HCT116 (cell line): ENCODE measurements at regions not wholly inside any gene's neighbourhood (a gene's known extent, or its start where the extent isn't known, plus 50 kb on each side); places are given as distances from the start of the nearest gene placed in this dataset.

Source experiments
- ATAC-seq: fragments of 200-7000 bp; cut with Tn5 transposase; 2 replicates; pipeline ENCODE4 v1.9.1; 2020; ENCODE audit warnings: mild to moderate bottlenecking, moderate library complexity
- BruUV-seq: library from RNA; stranded (reverse); fragments of 400-500 nt; replicated peaks from 2 replicates; lab custom pipeline; 2021; lab: Mats Ljungman, UMichigan
- CTCF ChIA-PET: fragments of 300-600 bp; sonication (Branson Sonifier 250); formaldehyde crosslinking; loops from one replicate; lab custom pipeline; 2021; ENCODE audit warnings: antibody characterized with exemption; lab: Charles Lee
- POLR2A ChIA-PET: fragments of 300-600, 350-600 bp; sonication (Branson Sonifier 250); formaldehyde crosslinking; loops from one replicate; lab custom pipeline; 2021; ENCODE audit warnings: antibody characterized with exemption; lab: Charles Lee
- RAD21 ChIA-PET, 2 experiments: fragments of 300-600 bp; sonication (Branson Sonifier 250); formaldehyde crosslinking; loops; one replicate each; lab custom pipeline; 2023; ENCODE audit warnings: low total read pairs in 2 of 2; ENCODE audit not compliant: uncharacterized antibody in 2 of 2, unreplicated experiment in 2 of 2, low non-redundant PET in 1 of 2; lab: Charles Lee
- DNase-seq: peaks from one replicate; pipeline ENCODE4 v3.0.0-alpha.2; 2010; ENCODE audit warnings: low read depth, low spot score
- H2AFZ ChIP-seq: fragments of 200-600 bp; shearing (Covaris generic), sonication (generic); 2 replicates; pipeline ENCODE4 v1.6.1; 2017; ENCODE audit warnings: low read depth, mixed run types, mixed read lengths, antibody characterized with exemption, low read length; ENCODE audit not compliant: poor library complexity, severe bottlenecking
- H3K27ac ChIP-seq: 2 replicates; pipeline ENCODE4 v1.5.1; 2012; ENCODE audit warnings: low read depth, low read length
- H3K27me3 ChIP-seq: fragments of 200-600 bp; sonication (generic); 2 replicates; pipeline ENCODE4 v1.6.1; 2016; ENCODE audit warnings: mixed run types, low read length, mixed read lengths; ENCODE audit not compliant: insufficient read depth
- H3K36me3 ChIP-seq, 2 experiments: fragments of 200-500 bp in 1 of 2; fragments of 200-600 bp in 1 of 2; sonication (Bioruptor generic) in 1 of 2; sonication (generic) in 1 of 2; 2 replicates each; pipeline versions ENCODE4 v1.5.1 to v1.6.1; 2014 to 2016; ENCODE audit warnings: low read length in 2 of 2, inconsistent platforms in 1 of 2, mixed read lengths in 1 of 2, mixed run types in 1 of 2; ENCODE audit not compliant: insufficient read depth in 2 of 2, control insufficient read depth in 1 of 2
- H3K4me1 ChIP-seq, 2 experiments: fragments of 200-600 bp in 1 of 2; sonication (generic) in 1 of 2; 2 replicates each; pipeline versions ENCODE4 v1.5.1 to v1.6.1; 2012 to 2017; ENCODE audit warnings: low read length in 2 of 2, inconsistent platforms in 1 of 2, mild to moderate bottlenecking in 1 of 2, mixed read lengths in 1 of 2, mixed run types in 1 of 2, moderate library complexity in 1 of 2; ENCODE audit not compliant: insufficient read depth in 2 of 2, control insufficient read depth in 1 of 2
- H3K4me2 ChIP-seq: fragments of 200-600 bp; sonication (generic); 2 replicates; pipeline ENCODE4 v1.6.1; 2017; ENCODE audit warnings: mixed run types, low read length, mixed read lengths
- H3K4me3 ChIP-seq, 2 experiments: fragments of 200-600 bp in 1 of 2; sonication (generic) in 1 of 2; replicated peaks in 1 of 2; 2 replicates each; pipeline ENCODE4 v1.5.1; 2011 to 2016; ENCODE audit warnings: low read length in 2 of 2, control low read depth in 1 of 2, low read depth in 1 of 2, mild to moderate bottlenecking in 1 of 2, mixed read lengths in 1 of 2, mixed run types in 1 of 2
- H3K79me2 ChIP-seq: fragments of 200-600 bp; sonication (generic); 2 replicates; pipeline ENCODE4 v1.6.1; 2017; ENCODE audit warnings: mild to moderate bottlenecking, mixed run types, low read length, moderate library complexity, mixed read lengths; ENCODE audit not compliant: insufficient read depth
- H3K9ac ChIP-seq: fragments of 200-600 bp; sonication (generic); 2 replicates; pipeline ENCODE4 v1.6.1; 2016; ENCODE audit warnings: low read length, mixed read lengths
- H3K9me2 ChIP-seq: fragments of 200-600 bp; sonication (generic), shearing (Covaris generic); 2 replicates; pipeline ENCODE4 v1.6.1; 2017; ENCODE audit warnings: mixed run types, mild to moderate bottlenecking, moderate library complexity; ENCODE audit not compliant: insufficient read depth
- H3K9me3 ChIP-seq, 2 experiments: fragments of 200-500 bp in 1 of 2; fragments of 200-600 bp in 1 of 2; sonication (Bioruptor generic) in 1 of 2; sonication (generic) in 1 of 2; 2 replicates each; pipeline ENCODE4 v1.6.1; 2014 to 2017; ENCODE audit warnings: low read length in 2 of 2, mixed read lengths in 2 of 2, inconsistent platforms in 1 of 2, low read depth in 1 of 2, mild to moderate bottlenecking in 1 of 2, mixed run types in 1 of 2, moderate library complexity in 1 of 2; ENCODE audit not compliant: control insufficient read depth in 1 of 2, insufficient read depth in 1 of 2
- H4K20me1 ChIP-seq: fragments of 200-600 bp; sonication (generic), shearing (Covaris generic); 2 replicates; pipeline ENCODE4 v1.6.1; 2017; ENCODE audit warnings: mixed run types, mild to moderate bottlenecking, moderate library complexity; ENCODE audit not compliant: insufficient read depth
- CEBPB ChIP-seq: IDR thresholded peaks from 2 replicates; pipeline ENCODE4 v1.6.1; 2012; ENCODE audit warnings: low read depth
- EGR1 ChIP-seq: IDR thresholded peaks from 2 replicates; pipeline ENCODE4 v1.6.1; 2012; ENCODE audit warnings: low read depth
- ELF1 ChIP-seq: IDR thresholded peaks from 2 replicates; pipeline ENCODE4 v1.6.1; 2012; ENCODE audit warnings: low read depth, borderline replicate concordance
- EZH2 ChIP-seq: fragments of 200-600 bp; sonication (generic); IDR thresholded peaks from 2 replicates; pipeline ENCODE4 v1.6.1; 2017; ENCODE audit warnings: antibody characterized with exemption, mixed run types
- EZH2phosphoT487 ChIP-seq: fragments of 200-600 bp; IDR thresholded peaks from 2 replicates; pipeline ENCODE4 v1.6.1; 2018; ENCODE audit warnings: antibody characterized with exemption, borderline replicate concordance
- JUND ChIP-seq: IDR thresholded peaks from 2 replicates; pipeline ENCODE4 v1.6.1; 2012
- SIN3A ChIP-seq: IDR thresholded peaks from 2 replicates; pipeline ENCODE4 v1.6.1; 2012; ENCODE audit warnings: low read depth
- SP1 ChIP-seq: IDR thresholded peaks from 2 replicates; pipeline ENCODE4 v1.6.1; 2012; ENCODE audit warnings: low read depth
- YY1 ChIP-seq: IDR thresholded peaks from 2 replicates; pipeline ENCODE4 v1.6.1; 2011; ENCODE audit warnings: low read length, low read depth, moderate library complexity, mild to moderate bottlenecking; ENCODE audit not compliant: insufficient replicate concordance; ENCODE audit errors: extremely low read depth
- ZBTB33 ChIP-seq: IDR thresholded peaks from 2 replicates; pipeline ENCODE4 v1.6.1; 2011; ENCODE audit warnings: mild to moderate bottlenecking, low read length, moderate library complexity; ENCODE audit not compliant: insufficient replicate concordance; ENCODE audit errors: extremely low read depth
- ZFX ChIP-seq: fragments of 450-650 bp; IDR thresholded peaks from 2 replicates; pipeline ENCODE4 v1.6.1; 2017
- ZNF274 ChIP-seq: fragments of 200-500 bp; sonication (Bioruptor generic); IDR thresholded peaks from 2 replicates; pipeline ENCODE4 v1.6.1; 2014; ENCODE audit warnings: mild to moderate bottlenecking, low read depth, low read length, inconsistent platforms
- intact Hi-C: fragments of 100-400 bp; cut with micrococcal nuclease; formaldehyde crosslinking; loops from 2 replicates; pipeline ENCODE4 v1.10.0; 2022
- TF ChIP-seq, protein P1 (sequence below): IDR thresholded peaks from 2 replicates; pipeline ENCODE4 v1.6.1; 2012

DNA sequence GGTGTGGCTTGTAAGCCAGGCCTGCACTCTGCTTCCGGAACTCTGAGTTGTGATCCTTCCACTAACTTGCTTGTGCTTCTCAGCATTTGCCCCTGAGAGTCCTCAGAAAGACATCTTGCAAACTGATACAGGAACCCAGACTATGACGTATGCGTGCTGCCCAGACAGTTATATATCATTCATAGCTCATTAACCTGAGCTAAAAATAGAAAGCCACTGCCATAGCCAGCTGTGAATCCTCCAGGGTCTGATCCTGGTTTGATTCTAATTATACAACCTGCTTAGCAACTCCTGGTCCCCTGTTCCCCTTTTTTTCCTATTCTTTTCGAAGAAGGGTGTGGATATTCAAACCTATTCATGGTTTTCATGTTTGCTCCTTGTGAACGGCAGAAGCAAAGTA, 63.7 kb downstream of the MARCHF4 start:
- no peaks in the 10 kb centered on the region for H3K36me3 ChIP-seq
- H3K4me1 ChIP-seq, result no peaks in the 10 kb centered on the region
- H3K27ac ChIP-seq, result no peak overlapping the region
- no peaks in the 10 kb centered on the region for H3K27me3 ChIP-seq
- H3K9me2 ChIP-seq, result no peaks in the 10 kb centered on the region
- H3K9ac ChIP-seq, result no peak overlapping the region
- no peak overlapping the region for H3K4me2 ChIP-seq
- DNase-seq, result no peak
- H3K79me2 ChIP-seq, result no peaks in the 10 kb centered on the region
- no peak overlapping the region for H2AFZ ChIP-seq
- H3K4me3 ChIP-seq, result no peak overlapping the region
- intact Hi-C loops, result no loop called here
- no peaks in the 10 kb centered on the region for H4K20me1 ChIP-seq
- TF ChIP-seq SIN3A, result no peak
- TF ChIP-seq ZNF274, result no peak
- TF ChIP-seq JUND, result no peak
- TF ChIP-seq, protein P1, sequence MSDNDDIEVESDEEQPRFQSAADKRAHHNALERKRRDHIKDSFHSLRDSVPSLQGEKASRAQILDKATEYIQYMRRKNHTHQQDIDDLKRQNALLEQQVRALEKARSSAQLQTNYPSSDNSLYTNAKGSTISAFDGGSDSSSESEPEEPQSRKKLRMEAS, result no peak
- TF ChIP-seq EZH2phosphoT487, result no peak
- no peak for TF ChIP-seq ZBTB33
- no peak for TF ChIP-seq YY1
- no peak for TF ChIP-seq CEBPB
- TF ChIP-seq EZH2, result no peak
- no peak for TF ChIP-seq ZFX
- no peak for TF ChIP-seq ELF1
- TF ChIP-seq EGR1, result no peak
- no peak for TF ChIP-seq SP1
- no peaks in the 10 kb centered on the region for H3K9me3 ChIP-seq
- BruUV-seq, result no TSS peak
- ChIA-PET RAD21 (no interaction called here), POLR2A (no interaction called here), CTCF (no interaction called here)
- ATAC-seq, result no peak
